SU-DHL-6 (cell line): ENCODE measurements at regions not wholly inside any gene's neighbourhood (a gene's known extent, or its start where the extent isn't known, plus 50 kb on each side); places are given as distances from the start of the nearest gene placed in this dataset.

Experiments
- EZH2phosphoT487 ChIP-seq: fragments of 200-600 bp; sonication (generic), shearing (Covaris generic); conservative IDR thresholded peaks from 2 replicates; pipeline ENCODE4 v1.6.1; 2018; ENCODE audit warnings: mild to moderate bottlenecking, antibody characterized with exemption, low read length, moderate library complexity, mixed read lengths
- TF ChIP-seq, protein P1 (sequence below): fragments of 200-600 bp; sonication (generic); IDR thresholded peaks from one replicate; pipeline ENCODE4 v1.5.1; 2017; ENCODE audit warnings: antibody characterized with exemption, mild to moderate bottlenecking, low read length, moderate library complexity; ENCODE audit not compliant: insufficient read depth, poor library complexity, severe bottlenecking

DNA sequence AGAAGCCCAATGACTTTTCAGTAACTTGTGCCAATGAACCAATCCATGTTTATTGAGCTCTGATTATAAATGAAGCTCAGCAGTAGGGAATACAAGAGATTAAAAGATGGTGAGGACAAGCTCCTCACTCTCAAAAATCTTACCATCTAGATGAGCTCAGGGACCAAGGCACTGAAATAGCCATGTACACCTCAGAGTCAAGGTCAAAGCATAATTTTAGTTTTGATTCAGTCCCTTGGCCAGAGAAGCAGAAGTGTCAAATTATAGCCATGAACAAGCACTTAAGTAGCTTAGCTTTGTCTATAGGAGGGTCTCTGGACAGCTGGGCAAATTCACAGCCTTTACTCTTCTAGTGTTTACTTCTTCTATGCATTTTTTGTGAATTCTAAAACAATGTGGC is 131.0 kb upstream of the DTNBP1 start:
- no peak for TF ChIP-seq EZH2phosphoT487
- TF ChIP-seq, protein P1, sequence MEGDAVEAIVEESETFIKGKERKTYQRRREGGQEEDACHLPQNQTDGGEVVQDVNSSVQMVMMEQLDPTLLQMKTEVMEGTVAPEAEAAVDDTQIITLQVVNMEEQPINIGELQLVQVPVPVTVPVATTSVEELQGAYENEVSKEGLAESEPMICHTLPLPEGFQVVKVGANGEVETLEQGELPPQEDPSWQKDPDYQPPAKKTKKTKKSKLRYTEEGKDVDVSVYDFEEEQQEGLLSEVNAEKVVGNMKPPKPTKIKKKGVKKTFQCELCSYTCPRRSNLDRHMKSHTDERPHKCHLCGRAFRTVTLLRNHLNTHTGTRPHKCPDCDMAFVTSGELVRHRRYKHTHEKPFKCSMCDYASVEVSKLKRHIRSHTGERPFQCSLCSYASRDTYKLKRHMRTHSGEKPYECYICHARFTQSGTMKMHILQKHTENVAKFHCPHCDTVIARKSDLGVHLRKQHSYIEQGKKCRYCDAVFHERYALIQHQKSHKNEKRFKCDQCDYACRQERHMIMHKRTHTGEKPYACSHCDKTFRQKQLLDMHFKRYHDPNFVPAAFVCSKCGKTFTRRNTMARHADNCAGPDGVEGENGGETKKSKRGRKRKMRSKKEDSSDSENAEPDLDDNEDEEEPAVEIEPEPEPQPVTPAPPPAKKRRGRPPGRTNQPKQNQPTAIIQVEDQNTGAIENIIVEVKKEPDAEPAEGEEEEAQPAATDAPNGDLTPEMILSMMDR = no peak
